ENCODE measurements at regions not wholly inside any gene's neighbourhood (a gene's known extent, or its start where the extent isn't known, plus 50 kb on each side); places are given as distances from the start of the nearest gene placed in this dataset.
A peak's percentile ranks its signal among the peaks of the same experiment; 100 is the strongest.

DNA sequence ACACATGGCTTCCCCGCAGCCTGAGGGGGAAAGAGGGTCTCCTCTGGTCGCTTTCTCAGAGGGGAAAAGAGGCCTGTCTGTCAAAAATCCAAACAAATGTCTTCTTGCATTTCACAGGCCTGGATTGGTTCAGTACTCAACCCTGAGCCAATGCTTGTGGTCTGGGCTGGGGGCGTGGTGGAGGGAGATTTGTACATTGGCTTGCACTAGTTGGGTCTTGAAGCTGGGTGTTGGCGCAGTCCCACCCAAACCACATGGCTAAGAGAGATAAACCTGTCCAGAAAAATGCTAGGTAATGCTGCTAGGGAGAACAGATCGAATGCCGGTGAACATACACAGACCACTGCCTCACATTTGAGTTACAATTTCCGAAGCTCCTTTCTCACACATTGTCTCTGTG lies 461.6 kb downstream of the MED13L start:
- H3K27me3 ChIP-seq = no peaks in the 10 kb centered on the region
- intact Hi-C loops (cut with DNase I; ENCODE audit: low total_unique reads) = no loop called here
- no peak overlapping the region for H3K27ac ChIP-seq
- no peaks in the 10 kb centered on the region for H3K36me3 ChIP-seq
- WGBS, 2 donors (ENCODE audit: low coverage in 1 of 2) = 84 to 87% methylated on average over 7 of the region's 7 CpGs
- peaks cover 0 to 7% (median under 1%) of the 10 kb centered on the region in 4 donors for H3K4me1 ChIP-seq
- no peak overlapping the region for H3K4me3 ChIP-seq
- in situ Hi-C loops (cut with MboI; ENCODE audit: low pct_ligation_motif_present in 1 of 4, low pct_unique_long_range_greater_than_20kb in 1 of 4, low sequenced_read_pairs in 3 of 4) = no loop called here
- no peak for TF ChIP-seq CTCF (IDR thresholded peaks at IDR 0.05)
- TF ChIP-seq EP300 (IDR thresholded peaks at IDR 0.05; ENCODE audit: low read depth) = no peak
- TF ChIP-seq POLR2A (IDR thresholded peaks at IDR 0.05) = no peak
- H3K9me3 ChIP-seq = peaks cover 0 to 4% of the 10 kb centered on the region in 2 donors
- no peak for DNase-seq

DNA sequence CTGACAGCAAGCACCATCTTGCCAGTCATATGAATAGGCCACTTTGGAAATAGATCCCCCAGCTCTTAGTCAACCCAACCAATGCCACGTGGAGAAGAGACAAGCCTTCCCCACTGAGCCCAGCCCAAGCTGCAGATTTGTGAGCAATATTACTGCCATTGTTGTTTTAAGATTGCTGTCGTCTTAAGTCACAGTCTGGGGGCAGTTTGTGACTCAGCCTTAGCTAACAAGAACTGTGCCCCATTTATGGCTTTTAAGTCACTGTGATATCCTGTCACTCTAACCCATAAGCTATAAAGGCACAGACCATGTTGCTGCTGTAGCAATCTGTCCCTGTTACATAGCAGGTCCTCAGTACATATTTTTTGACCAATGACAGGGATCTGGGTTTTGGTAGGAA lies 464.2 kb downstream of the MED13L start:
- Histone ChIP-seq H3K4me3 (no peak overlapping the region), H3K4me1 (peaks cover 0 to 14% (median 3%) of the 10 kb centered on the region in 4 donors), H3K27me3 (no peaks in the 10 kb centered on the region), H3K9me3 (peaks cover 0 to 4% of the 10 kb centered on the region in 2 donors), H3K36me3 (no peaks in the 10 kb centered on the region), H3K27ac (no peak overlapping the region)
- peak; percentile 13 for DNase-seq
- intact Hi-C loops (cut with DNase I; ENCODE audit: low total_unique reads) (no loop called here), in situ Hi-C loops (cut with MboI; ENCODE audit: low pct_ligation_motif_present in 1 of 4, low pct_unique_long_range_greater_than_20kb in 1 of 4, low sequenced_read_pairs in 3 of 4) (no loop called here)
- TF ChIP-seq POLR2AphosphoS5 (IDR thresholded peaks at IDR 0.05) = no peak
- TF ChIP-seq CTCF (IDR thresholded peaks at IDR 0.05) = no peak
- no peak for TF ChIP-seq POLR2A (IDR thresholded peaks at IDR 0.05)
- TF ChIP-seq EP300 (IDR thresholded peaks at IDR 0.05; ENCODE audit: low read depth) = no peak
- WGBS, 2 donors (ENCODE audit: low coverage in 1 of 2) = 26% methylated on average over 2 of the region's 2 CpGs; no CpG with 5 or more reads in 1 of the 2 donors

- Histone ChIP-seq H3K4me3 (no peak overlapping the region), H3K4me1 (peaks cover 0 to 14% (median 3%) of the 10 kb centered on the region in 4 donors), H3K9me3 (peaks cover 0 to 4% of the 10 kb centered on the region in 2 donors), H3K27ac (no peak overlapping the region), H3K36me3 (no peaks in the 10 kb centered on the region), H3K27me3 (no peaks in the 10 kb centered on the region)
- intact Hi-C loops (cut with DNase I; ENCODE audit: low total_unique reads) (no loop called here), in situ Hi-C loops (cut with MboI; ENCODE audit: low pct_ligation_motif_present in 1 of 4, low pct_unique_long_range_greater_than_20kb in 1 of 4, low sequenced_read_pairs in 3 of 4) (no loop called here)
- TF ChIP-seq EP300 (IDR thresholded peaks at IDR 0.05; ENCODE audit: low read depth) (no peak), POLR2A (IDR thresholded peaks at IDR 0.05) (no peak), POLR2AphosphoS5 (IDR thresholded peaks at IDR 0.05) (no peak), CTCF (IDR thresholded peaks at IDR 0.05) (no peak)
- DNase-seq = no peak
- WGBS, 2 donors (ENCODE audit: low coverage in 1 of 2) = 35 to 100% methylated on average over 1 of the region's 1 CpG
These were observed 465.6 kb downstream of the MED13L start for GRCh38 chr12:115811929-115812328.

DNA sequence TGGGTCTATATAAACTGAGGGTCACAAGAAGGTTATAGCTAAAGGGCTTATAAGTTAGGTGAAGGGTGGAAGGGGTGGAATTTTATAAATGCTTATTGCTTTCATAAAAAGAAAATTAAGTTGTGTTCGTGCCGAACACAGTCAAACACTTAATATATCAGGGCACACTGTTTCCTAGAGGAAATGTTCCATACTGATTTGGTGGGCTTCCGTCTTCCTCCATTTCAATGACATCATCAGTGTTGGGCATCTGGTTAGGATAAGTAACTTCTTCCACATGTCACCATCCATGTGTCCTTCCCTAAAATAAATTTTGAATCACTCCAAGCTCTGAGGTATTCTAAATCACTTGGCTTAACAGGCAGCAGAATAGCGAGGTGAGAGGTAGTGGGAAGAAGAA lies 466.4 kb downstream of the MED13L start:
- peaks cover 0 to 14% (median 3%) of the 10 kb centered on the region in 4 donors for H3K4me1 ChIP-seq
- H3K4me3 ChIP-seq = no peak overlapping the region
- no peaks in the 10 kb centered on the region for H3K36me3 ChIP-seq
- DNase-seq = no peak
- peaks cover 0 to 4% of the 10 kb centered on the region in 2 donors for H3K9me3 ChIP-seq
- H3K27ac ChIP-seq = peak overlapping the region; percentile 31 to 68 (median 40)
- in situ Hi-C loops (cut with MboI; ENCODE audit: low pct_ligation_motif_present in 1 of 4, low pct_unique_long_range_greater_than_20kb in 1 of 4, low sequenced_read_pairs in 3 of 4) (no loop called here), intact Hi-C loops (cut with DNase I; ENCODE audit: low total_unique reads) (no loop called here)
- TF ChIP-seq EP300 (IDR thresholded peaks at IDR 0.05; ENCODE audit: low read depth) = no peak
- no peak for TF ChIP-seq CTCF (IDR thresholded peaks at IDR 0.05)
- no peak for TF ChIP-seq POLR2A (IDR thresholded peaks at IDR 0.05)
- TF ChIP-seq POLR2AphosphoS5 (IDR thresholded peaks at IDR 0.05) = no peak
- 34 to 46% methylated on average over 4 of the region's 4 CpGs for WGBS, 2 donors (ENCODE audit: low coverage in 1 of 2)
- H3K27me3 ChIP-seq = no peaks in the 10 kb centered on the region
